Body of pancreas (tissue), 4 donors: ENCODE measurements at regions not wholly inside any gene's neighbourhood (a gene's known extent, or its start where the extent isn't known, plus 50 kb on each side); places are given as distances from the start of the nearest gene placed in this dataset.

Source experiments
- ATAC-seq: fragments of 150-250 bp; one replicate; pipeline ENCODE4 v1.9.1; 2016
- DNase-seq, 4 donors: peaks; one replicate each; pipeline ENCODE4 v3.0.0-alpha.2; 2019
- H3K27ac ChIP-seq, 4 donors: fragments of 200-600 bp; sonication (generic); 1 replicate in 3 of 4; 2 replicates in 1 of 4; pipeline versions ENCODE4 v1.5.1 to v1.6.1; 2016 to 2019; ENCODE audit warnings: mild to moderate bottlenecking in 1 of 4, mixed read lengths in 1 of 4, moderate library complexity in 1 of 4
- H3K27me3 ChIP-seq, 2 donors: fragments of 200-600 bp; sonication (generic); one replicate each; pipeline ENCODE4 v1.6.0; 2016; ENCODE audit warnings: mild to moderate bottlenecking in 1 of 2
- H3K36me3 ChIP-seq, 2 donors: fragments of 200-600 bp; sonication (generic); replicated peaks in 1 of 2; 2 replicates each; pipeline ENCODE4 v1.5.1; 2016; ENCODE audit warnings: low read depth in 2 of 2; ENCODE audit not compliant: insufficient read depth in 1 of 2
- H3K4me1 ChIP-seq: fragments of 200-600 bp; sonication (generic); one replicate; pipeline ENCODE4 v1.6.0; 2016
- H3K4me3 ChIP-seq, 2 donors: fragments of 200-600 bp; sonication (generic); 1 replicate in 1 of 2; 2 replicates in 1 of 2; pipeline ENCODE4 v1.5.1; 2016 to 2019
- H3K9me3 ChIP-seq, 3 donors: fragments of 200-600 bp; sonication (generic); 1 replicate in 2 of 3; 2 replicates in 1 of 3; pipeline ENCODE4 v1.5.1; 2016
- CTCF ChIP-seq, 7 experiments: fragments of 450-650 bp in 4 of 7; fragments of 200-600 bp in 3 of 7; sonication (generic) in 3 of 7; IDR thresholded peaks; one replicate each; pipeline ENCODE4 v1.5.1; 2016 to 2019; ENCODE audit warnings: antibody characterized with exemption in 7 of 7
- POLR2A ChIP-seq, 3 donors: fragments of 450-650 bp; IDR thresholded peaks; one replicate each; pipeline ENCODE4 v1.6.1; 2016; ENCODE audit warnings: antibody characterized with exemption in 3 of 3, mild to moderate bottlenecking in 2 of 3
- WGBS, 2 donors: methylation state at CpG; one replicate each; pipeline ENCODE4 v1.1.5; 2017; 5-methylcytosine and 5-hydroxymethylcytosine counted together
- intact Hi-C: fragments of 100-400 bp; cut with DNase I; formaldehyde crosslinking; loops from one replicate; pipeline ENCODE4 v1.15.1; 2023

GRCh38 chr21:35696644-35697043 is 363.7 kb downstream of the SETD4 start:
- Histone ChIP-seq H3K4me3 (no peak overlapping the region), H3K9me3 (no peaks in the 10 kb centered on the region), H3K27ac (peak overlapping the region in 2 of 4 donors; percentile 28 to 71), H3K4me1 (peaks cover 22% of the 10 kb centered on the region), H3K27me3 (no peaks in the 10 kb centered on the region), H3K36me3 (no peaks in the 10 kb centered on the region)
- intact Hi-C loops, result no loop called here
- TF ChIP-seq POLR2A (IDR thresholded peaks at IDR 0.05) (no peak), CTCF (IDR thresholded peaks at IDR 0.05) (no peak)
- no peak for ATAC-seq
- 23 to 25% methylated on average over 2 of the region's 2 CpGs for WGBS, 2 donors
- DNase-seq, result no peak

- 91 to 96% methylated on average over 2 of the region's 2 CpGs for WGBS, 2 donors
- TF ChIP-seq POLR2A (IDR thresholded peaks at IDR 0.05) (no peak), CTCF (IDR thresholded peaks at IDR 0.05) (no peak)
- Histone ChIP-seq H3K9me3 (no peaks in the 10 kb centered on the region), H3K27me3 (no peaks in the 10 kb centered on the region), H3K4me3 (no peak overlapping the region), H3K4me1 (peaks cover 14% of the 10 kb centered on the region), H3K27ac (no peak overlapping the region), H3K36me3 (no peaks in the 10 kb centered on the region)
- intact Hi-C loops, result no loop called here
- DNase-seq, result no peak
- no peak for ATAC-seq
Observed at GRCh38 chr21:35692311-35692710, 368.0 kb downstream of the SETD4 start.

- ATAC-seq (no peak), DNase-seq (no peak)
- no peak overlapping the region for H3K27ac ChIP-seq
- H3K9me3 ChIP-seq, result no peaks in the 10 kb centered on the region
- peaks cover 7% of the 10 kb centered on the region for H3K4me1 ChIP-seq
- H3K36me3 ChIP-seq, result no peaks in the 10 kb centered on the region
- no peak overlapping the region for H3K4me3 ChIP-seq
- no peaks in the 10 kb centered on the region for H3K27me3 ChIP-seq
- 24 to 27% methylated on average over 2 of the region's 2 CpGs for WGBS, 2 donors
- intact Hi-C loops, result no loop called here
- TF ChIP-seq CTCF (IDR thresholded peaks at IDR 0.05) (no peak), POLR2A (IDR thresholded peaks at IDR 0.05) (no peak)
Observed at GRCh38 chr21:35690436-35690835, 369.9 kb downstream of the SETD4 start.

GRCh38 chr21:35686156-35686555 is 374.2 kb downstream of the SETD4 start:
- DNase-seq, result no peak
- no peaks in the 10 kb centered on the region for H3K9me3 ChIP-seq
- TF ChIP-seq POLR2A (IDR thresholded peaks at IDR 0.05), result no peak
- H3K4me3 ChIP-seq, result no peak overlapping the region
- no peak for ATAC-seq
- WGBS, 2 donors, result 64 to 72% methylated on average over 3 of the region's 3 CpGs
- intact Hi-C loops, result no loop called here
- H3K27me3 ChIP-seq, result no peaks in the 10 kb centered on the region
- peaks cover 17% of the 10 kb centered on the region for H3K4me1 ChIP-seq
- H3K27ac ChIP-seq, result no peak overlapping the region
- no peaks in the 10 kb centered on the region for H3K36me3 ChIP-seq

GRCh38 chr21:35683664-35684304 is 376.5 kb downstream of the SETD4 start:
- intact Hi-C loops, result no loop called here
- Histone ChIP-seq H3K4me1 (peaks cover 10% of the 10 kb centered on the region), H3K27me3 (no peaks in the 10 kb centered on the region), H3K27ac (no peak overlapping the region), H3K36me3 (no peaks in the 10 kb centered on the region), H3K9me3 (no peaks in the 10 kb centered on the region), H3K4me3 (no peak overlapping the region)
- 88 to 89% methylated on average over 3 of the region's 3 CpGs for WGBS, 2 donors
- TF ChIP-seq CTCF (IDR thresholded peaks at IDR 0.05), result no peak
- no peak for TF ChIP-seq POLR2A (IDR thresholded peaks at IDR 0.05)
- ATAC-seq (no peak), DNase-seq (no peak)
